T-helper 2 cell treated with Interferon-gamma antibody and Interleukin-4, amounts not matched to agents 100 ng/mL and 5 ng/mL, for 36 hours (primary cell): ENCODE measurements at regions not wholly inside any gene's neighbourhood (a gene's known extent, or its start where the extent isn't known, plus 50 kb on each side); places are given as distances from the start of the nearest gene placed in this dataset.

Experiments used
- intact Hi-C: fragments of 100-400 bp; cut with micrococcal nuclease; formaldehyde crosslinking; loops from one replicate; pipeline ENCODE4 v1.15.1; 2023

GRCh38 chr3:101172516-101172915, 147.9 kb downstream of the IMPG2 start:
- intact Hi-C loops, result no loop called here

GRCh38 chr3:101171681-101172191, 148.6 kb downstream of the IMPG2 start:
- intact Hi-C loops, result no loop called here

GRCh38 chr3:101170806-101171558, 149.4 kb downstream of the IMPG2 start:
- intact Hi-C loops, result no loop called here

DNA sequence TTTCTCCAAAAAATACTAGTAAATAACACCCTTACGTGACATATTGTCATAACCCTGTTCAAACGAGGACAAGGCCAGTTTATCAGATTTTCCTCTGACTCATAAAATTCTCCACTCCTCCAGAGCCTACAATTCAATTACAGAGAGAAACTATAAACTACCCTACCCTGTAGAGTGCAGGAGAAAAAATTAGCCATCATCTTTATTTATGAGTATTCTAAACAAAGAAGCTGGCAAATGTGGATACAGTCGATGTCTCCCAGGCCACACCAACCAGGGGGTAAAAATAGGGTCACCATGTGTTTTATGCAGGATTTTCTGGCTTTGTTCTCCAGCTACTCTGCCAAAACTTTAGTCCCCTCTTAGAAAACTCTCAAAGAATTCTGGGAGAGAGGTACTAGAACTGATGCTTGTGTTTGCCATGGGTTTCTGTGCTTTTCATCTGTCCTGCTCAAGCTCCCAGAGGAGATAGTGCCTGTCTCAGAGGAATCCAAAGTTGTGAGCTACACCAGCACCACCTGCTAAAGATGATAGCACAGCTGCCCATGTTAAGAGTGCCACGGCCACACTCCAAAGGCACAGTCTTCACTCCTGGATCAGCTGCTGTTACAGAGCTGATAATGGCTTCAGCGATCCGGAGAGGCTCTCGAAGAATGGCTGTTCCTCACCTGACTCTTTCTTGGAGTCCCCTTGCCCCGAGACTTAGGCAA, 150.2 kb downstream of the IMPG2 start:
- intact Hi-C loops, result no loop called here

- intact Hi-C loops, result no loop called here
Observed at GRCh38 chr3:101169516-101169915, 150.9 kb downstream of the IMPG2 start.

- intact Hi-C loops, result no loop called here
Observed at GRCh38 chr3:101167376-101167775, 153.0 kb downstream of the IMPG2 start.

DNA sequence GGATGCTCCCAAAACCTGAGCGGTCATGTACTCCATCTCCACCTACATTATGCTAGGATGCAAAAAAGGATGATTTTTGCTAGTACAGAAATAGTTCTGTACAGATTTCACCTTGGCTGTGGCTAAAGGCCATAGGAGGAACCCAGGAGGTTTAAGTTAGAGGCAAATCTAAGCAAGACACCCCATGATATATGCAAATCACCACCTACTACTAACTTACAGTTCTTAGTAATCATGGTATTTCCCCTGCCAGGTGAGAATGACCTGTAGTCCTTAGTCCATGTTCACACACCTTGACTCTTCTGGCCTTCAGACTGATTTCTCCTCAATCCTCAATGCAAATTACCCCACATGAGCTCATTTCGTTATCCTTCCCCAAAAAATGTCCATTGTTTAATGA, 154.2 kb downstream of the IMPG2 start:
- intact Hi-C loops, result no loop called here

DNA sequence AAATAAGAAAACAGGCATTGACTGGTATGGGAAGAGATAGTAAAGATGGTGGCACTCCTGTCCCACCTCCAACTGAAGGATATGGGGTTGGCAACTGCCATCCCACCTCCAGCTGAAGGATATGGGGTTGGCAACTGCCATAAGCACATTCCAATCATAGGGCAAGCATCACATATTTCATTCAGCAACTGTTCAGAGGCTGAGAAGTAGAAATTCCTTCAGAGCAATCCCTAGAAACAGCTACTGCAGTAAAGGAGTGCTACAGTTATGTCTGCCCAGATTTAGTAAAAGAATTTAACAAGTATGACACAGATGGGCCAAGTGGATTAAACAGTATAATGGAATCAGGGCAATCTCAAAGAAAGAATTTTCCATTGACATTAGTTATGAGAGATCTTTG, 156.8 kb downstream of the IMPG2 start:
- intact Hi-C loops, result no loop called here

DNA sequence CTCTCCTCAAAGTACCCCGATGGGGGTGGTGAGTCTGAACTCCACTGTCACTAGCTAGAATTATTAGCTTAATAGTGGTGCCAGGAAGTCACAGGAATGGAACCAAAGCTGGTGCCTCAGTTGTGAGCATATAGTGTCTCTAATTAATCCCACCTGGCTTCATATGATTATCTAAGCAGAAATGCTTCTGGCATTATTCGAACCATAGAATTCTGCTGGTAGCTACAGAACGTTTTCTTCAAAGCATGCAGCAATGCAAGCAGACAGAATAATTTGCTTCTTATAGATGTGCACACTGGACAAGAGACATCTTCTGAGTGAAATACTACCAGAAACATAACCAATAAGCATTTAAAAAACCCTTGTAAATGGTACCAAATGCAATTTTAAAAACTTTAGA, 160.9 kb downstream of the IMPG2 start:
- intact Hi-C loops, result no loop called here

GRCh38 chr3:101158374-101158773, 162.0 kb downstream of the IMPG2 start:
- intact Hi-C loops, result no loop called here

DNA sequence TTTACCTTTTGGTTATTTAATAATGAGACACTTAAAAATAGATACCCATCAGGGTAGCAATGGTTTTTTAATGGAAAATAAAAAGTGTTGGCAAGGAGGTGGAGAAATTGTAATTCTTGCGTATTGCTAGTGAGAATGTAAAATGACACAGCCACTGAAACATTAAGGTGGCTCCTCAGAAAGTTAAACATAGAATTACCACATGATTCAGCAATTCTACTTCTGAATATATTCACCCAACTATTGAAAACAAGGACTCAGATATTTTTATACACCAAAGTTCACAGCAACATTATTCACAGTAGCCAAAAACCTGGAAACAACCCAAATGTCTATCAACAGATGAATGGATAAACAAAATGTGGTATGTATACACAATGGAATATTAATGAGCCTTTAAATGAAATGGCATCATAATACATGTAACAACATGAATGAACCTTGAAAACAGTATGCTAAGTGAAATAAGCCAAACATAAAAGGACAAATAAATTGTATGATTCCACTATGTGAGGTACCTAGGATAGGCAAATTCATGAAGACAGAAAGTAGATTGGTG, 163.5 kb downstream of the IMPG2 start:
- intact Hi-C loops, result no loop called here

DNA sequence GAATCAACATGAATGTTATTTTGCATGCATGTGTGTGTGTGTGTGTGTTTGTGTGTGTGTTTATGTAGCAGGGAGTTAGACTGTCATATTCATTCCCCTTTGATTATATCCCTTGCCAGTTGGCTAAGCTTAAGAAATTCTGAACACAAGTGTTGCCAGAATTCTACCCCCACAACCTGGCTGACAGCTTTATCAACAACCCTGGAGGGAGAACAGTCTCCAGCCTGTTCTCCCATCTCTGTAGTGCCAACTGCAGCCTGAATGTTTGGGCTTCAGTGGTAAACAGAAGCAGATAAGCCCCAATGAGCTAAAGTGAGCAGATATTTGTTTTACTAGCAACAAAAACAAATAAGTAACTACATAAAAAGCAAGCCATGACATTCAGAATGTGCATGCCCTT, 162.6 kb upstream of the ABI3BP start:
- intact Hi-C loops, result no loop called here

GRCh38 chr3:101154401-101154800, 161.2 kb upstream of the ABI3BP start:
- intact Hi-C loops, result no loop called here

DNA sequence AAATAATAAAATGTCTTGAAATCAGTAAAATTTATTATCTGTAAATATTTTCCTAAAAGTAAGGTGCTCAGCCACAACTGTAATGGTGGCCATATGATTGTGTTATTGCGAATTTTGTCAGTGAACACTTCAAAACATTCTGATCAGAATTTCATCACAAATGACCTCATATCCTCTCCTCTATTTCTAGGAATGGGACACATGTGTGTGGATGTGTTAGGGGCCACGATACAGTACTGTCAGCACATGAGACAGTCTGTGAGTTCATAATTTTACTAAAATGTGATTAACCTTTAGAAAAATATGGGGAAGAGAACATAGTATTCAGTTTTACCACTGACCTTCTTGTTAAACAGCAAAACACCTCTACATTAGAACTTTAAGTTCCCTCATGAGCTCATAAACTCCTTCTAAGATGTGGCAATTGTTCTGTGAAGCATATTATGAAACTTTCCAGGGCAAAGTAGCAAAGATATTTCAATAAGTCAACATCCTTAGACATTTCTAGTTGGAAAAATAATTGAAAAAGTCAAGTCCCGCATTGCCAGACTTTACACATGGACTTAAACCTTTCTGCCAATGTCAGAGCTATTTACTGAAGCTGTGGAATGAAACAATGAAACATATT, 158.2 kb upstream of the ABI3BP start:
- intact Hi-C loops, result no loop called here

DNA sequence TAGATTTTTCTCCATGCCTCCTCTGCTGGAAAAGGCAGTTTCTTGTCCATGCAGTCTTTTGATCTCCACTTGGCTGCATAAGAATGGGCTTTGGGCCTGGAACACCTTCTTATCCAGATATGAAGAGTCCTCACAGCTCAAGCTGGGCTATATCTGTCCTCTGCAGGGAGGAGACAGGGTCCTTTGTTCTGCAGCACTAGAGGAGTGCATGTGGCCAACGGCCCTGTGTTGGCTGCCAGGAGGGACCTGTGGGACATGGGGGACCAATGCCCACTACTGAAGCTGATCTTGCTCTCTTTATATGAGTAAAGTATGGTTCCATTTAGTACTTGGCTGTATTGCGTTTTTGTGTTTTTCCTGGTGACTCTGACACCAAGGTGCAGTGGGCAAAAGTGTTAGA, 157.3 kb upstream of the ABI3BP start:
- intact Hi-C loops, result no loop called here

GRCh38 chr3:101149707-101150106, 156.5 kb upstream of the ABI3BP start:
- intact Hi-C loops, result no loop called here

GRCh38 chr3:101149251-101149650, 156.0 kb upstream of the ABI3BP start:
- intact Hi-C loops, result no loop called here

DNA sequence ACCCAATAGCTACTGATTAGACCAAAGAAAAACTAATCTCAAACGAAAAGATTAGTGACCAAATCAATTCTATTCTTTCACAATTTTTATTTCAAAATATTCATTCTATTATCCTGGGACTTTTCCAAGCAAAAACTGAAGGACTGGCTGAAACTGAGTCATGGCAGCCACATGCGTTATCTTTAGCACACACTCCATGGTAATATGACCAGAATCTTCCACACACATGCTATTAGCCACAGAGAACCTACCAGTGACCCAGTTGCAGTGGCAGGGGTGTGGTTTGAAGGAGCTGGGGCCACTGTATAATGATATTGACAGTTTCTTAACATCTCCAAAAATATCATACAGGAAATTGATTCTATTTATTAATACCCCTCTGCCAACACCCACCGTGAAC, 154.8 kb upstream of the ABI3BP start:
- intact Hi-C loops, result no loop called here

GRCh38 chr3:101146946-101147345, 153.7 kb upstream of the ABI3BP start:
- intact Hi-C loops, result no loop called here

DNA sequence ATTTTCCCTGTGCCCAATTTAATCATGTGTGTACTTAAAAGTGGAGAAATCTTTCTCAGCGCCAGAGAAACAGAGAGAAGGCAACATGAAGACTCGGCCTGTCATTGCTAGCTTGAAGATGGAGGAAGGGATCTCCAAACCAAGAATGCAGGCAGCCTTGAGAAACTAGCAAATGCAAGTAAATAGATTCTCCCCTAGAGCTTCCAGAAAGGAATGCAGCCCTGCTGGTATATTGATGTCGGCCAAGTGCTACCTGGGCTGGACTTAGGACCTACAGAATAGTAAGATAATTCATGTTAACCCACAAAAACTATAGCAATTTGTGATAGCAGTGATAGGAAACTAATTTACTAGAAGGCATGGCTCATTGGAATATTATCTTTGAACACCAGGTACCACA, 150.9 kb upstream of the ABI3BP start:
- intact Hi-C loops, result no loop called here

GRCh38 chr3:101143012-101143411, 149.8 kb upstream of the ABI3BP start:
- intact Hi-C loops, result no loop called here

DNA sequence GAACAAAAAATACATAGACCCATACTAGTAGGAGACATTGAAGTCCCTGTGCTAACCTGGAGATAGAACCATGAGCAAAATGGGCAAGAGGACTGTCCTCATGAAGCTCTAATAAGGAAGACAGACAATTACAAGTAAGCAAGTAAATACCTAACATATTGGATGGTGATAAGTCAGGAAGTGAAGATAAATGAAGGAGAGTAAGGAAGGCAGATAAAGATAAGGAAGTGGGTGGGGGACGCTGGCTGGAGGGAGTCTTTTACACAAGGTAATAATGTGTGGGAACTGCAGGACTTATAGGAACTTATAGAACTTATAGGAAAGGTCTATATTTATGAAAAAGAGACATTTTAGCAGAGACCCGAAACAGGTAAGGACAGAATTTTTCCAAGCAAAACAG, 148.9 kb upstream of the ABI3BP start:
- intact Hi-C loops, result no loop called here
